Peyer's patch (tissue), 4 donors: ENCODE measurements at regions not wholly inside any gene's neighbourhood (a gene's known extent, or its start where the extent isn't known, plus 50 kb on each side); places are given as distances from the start of the nearest gene placed in this dataset.

Experiments
- POLR2A ChIP-seq, 2 donors: fragments of 450-650 bp; IDR thresholded peaks; one replicate each; pipeline ENCODE4 v1.5.1; 2017; ENCODE audit warnings: antibody characterized with exemption in 2 of 2, mild to moderate bottlenecking in 2 of 2, moderate library complexity in 2 of 2
- TF ChIP-seq, protein P1 (sequence below), 6 experiments: fragments of 450-650 bp in 4 of 6; fragments of 200-600 bp in 2 of 6; sonication (generic) in 1 of 6; IDR thresholded peaks; one replicate each; pipeline ENCODE4 v1.5.1; 2017 to 2019; ENCODE audit warnings: antibody characterized with exemption in 6 of 6, mild to moderate bottlenecking in 3 of 6, moderate library complexity in 1 of 6

DNA sequence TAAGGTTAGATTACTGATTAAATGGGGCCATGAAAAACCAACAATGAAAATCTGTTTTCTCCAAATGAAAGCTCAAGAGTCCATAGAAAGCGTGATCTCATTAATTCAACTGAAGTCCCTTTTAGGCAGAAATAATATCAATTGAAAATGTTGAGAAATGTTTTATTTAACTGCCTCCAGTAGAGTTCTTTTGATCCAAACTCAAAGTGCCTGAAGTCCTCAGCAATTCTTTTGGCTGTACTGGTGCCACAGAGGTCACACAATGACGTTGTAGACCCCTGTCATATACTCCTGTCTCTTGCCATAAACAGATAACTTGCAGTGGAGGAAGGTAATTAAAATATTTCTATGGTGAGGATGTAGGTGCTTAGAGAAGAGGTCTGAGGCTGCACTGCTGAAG is 1420.5 kb downstream of the CDH12 start:
- TF ChIP-seq, protein P1, sequence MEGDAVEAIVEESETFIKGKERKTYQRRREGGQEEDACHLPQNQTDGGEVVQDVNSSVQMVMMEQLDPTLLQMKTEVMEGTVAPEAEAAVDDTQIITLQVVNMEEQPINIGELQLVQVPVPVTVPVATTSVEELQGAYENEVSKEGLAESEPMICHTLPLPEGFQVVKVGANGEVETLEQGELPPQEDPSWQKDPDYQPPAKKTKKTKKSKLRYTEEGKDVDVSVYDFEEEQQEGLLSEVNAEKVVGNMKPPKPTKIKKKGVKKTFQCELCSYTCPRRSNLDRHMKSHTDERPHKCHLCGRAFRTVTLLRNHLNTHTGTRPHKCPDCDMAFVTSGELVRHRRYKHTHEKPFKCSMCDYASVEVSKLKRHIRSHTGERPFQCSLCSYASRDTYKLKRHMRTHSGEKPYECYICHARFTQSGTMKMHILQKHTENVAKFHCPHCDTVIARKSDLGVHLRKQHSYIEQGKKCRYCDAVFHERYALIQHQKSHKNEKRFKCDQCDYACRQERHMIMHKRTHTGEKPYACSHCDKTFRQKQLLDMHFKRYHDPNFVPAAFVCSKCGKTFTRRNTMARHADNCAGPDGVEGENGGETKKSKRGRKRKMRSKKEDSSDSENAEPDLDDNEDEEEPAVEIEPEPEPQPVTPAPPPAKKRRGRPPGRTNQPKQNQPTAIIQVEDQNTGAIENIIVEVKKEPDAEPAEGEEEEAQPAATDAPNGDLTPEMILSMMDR (IDR thresholded peaks at IDR 0.05), result no peak
- no peak for TF ChIP-seq POLR2A (IDR thresholded peaks at IDR 0.05)
